HL-60 (cell line): ENCODE measurements at regions not wholly inside any gene's neighbourhood (a gene's known extent, or its start where the extent isn't known, plus 50 kb on each side); places are given as distances from the start of the nearest gene placed in this dataset.

Experiments used
- DNase-seq, 2 experiments: peaks; one replicate each; pipeline ENCODE4 v3.0.0-alpha.2; 2010 to 2020; ENCODE audit warnings: low read depth in 1 of 2, low spot score in 1 of 2
- H3K27ac ChIP-seq: fragments of 250-450 bp; sonication (Bioruptor Pico); replicated peaks from 2 replicates; pipeline ENCODE4 v1.5.1; 2020; ENCODE audit warnings: mild to moderate bottlenecking, moderate library complexity
- H3K27me3 ChIP-seq: fragments of 250-450 bp; sonication (Bioruptor Pico); 2 replicates; pipeline ENCODE4 v1.5.1; 2021; ENCODE audit warnings: mild to moderate bottlenecking, moderate library complexity; ENCODE audit not compliant: insufficient read depth, poor library complexity, severe bottlenecking
- H3K4me3 ChIP-seq: replicated peaks from 2 replicates; pipeline ENCODE4 v1.5.1; 2011; ENCODE audit warnings: mild to moderate bottlenecking, control low read depth, low read length; ENCODE audit not compliant: insufficient read depth
- CTCF ChIP-seq: IDR thresholded peaks from one replicate; pipeline ENCODE4 v1.5.1; 2011; ENCODE audit warnings: low read length, control low read depth, inconsistent platforms; ENCODE audit not compliant: insufficient read depth
- GABPA ChIP-seq: IDR thresholded peaks from 2 replicates; pipeline ENCODE4 v1.6.1; 2012; ENCODE audit warnings: low read depth
- POLR2AphosphoS5 ChIP-seq: IDR thresholded peaks from 2 replicates; pipeline ENCODE4 v1.6.1; 2012; ENCODE audit warnings: low read depth
- REST ChIP-seq: IDR thresholded peaks from 2 replicates; pipeline ENCODE4 v1.6.1; 2012; ENCODE audit warnings: low read depth; ENCODE audit not compliant: insufficient replicate concordance
- SPI1 ChIP-seq: IDR thresholded peaks from 2 replicates; pipeline ENCODE4 v1.6.1; 2012; ENCODE audit warnings: low read depth, mild to moderate bottlenecking, borderline replicate concordance

- H3K27me3 ChIP-seq: peaks cover 4% of the 10 kb centered on the region
- no peak overlapping the region for H3K4me3 ChIP-seq
- no peak for DNase-seq
- H3K27ac ChIP-seq: no peak overlapping the region
- no peak for TF ChIP-seq GABPA
- no peak for TF ChIP-seq REST
- no peak for TF ChIP-seq POLR2AphosphoS5
- no peak for TF ChIP-seq SPI1
- TF ChIP-seq CTCF: no peak
Observed at GRCh38 chr7:136183981-136184380, 206.8 kb upstream of the MTPN start.

GRCh38 chr7:136180984-136181383 is 203.8 kb upstream of the MTPN start:
- peaks cover 4% of the 10 kb centered on the region for H3K27me3 ChIP-seq
- H3K27ac ChIP-seq: no peak overlapping the region
- H3K4me3 ChIP-seq: no peak overlapping the region
- DNase-seq: no peak
- TF ChIP-seq GABPA (no peak), POLR2AphosphoS5 (no peak), REST (no peak)

GRCh38 chr7:136179851-136180721 is 202.9 kb upstream of the MTPN start:
- Histone ChIP-seq H3K4me3 (no peak overlapping the region), H3K27me3 (no peaks in the 10 kb centered on the region), H3K27ac (no peak overlapping the region)
- DNase-seq: no peak
- TF ChIP-seq SPI1: no peak
- no peak for TF ChIP-seq CTCF
- TF ChIP-seq GABPA: no peak
- TF ChIP-seq POLR2AphosphoS5: no peak
- no peak for TF ChIP-seq REST
